ENCODE measurements at regions not wholly inside any gene's neighbourhood (a gene's known extent, or its start where the extent isn't known, plus 50 kb on each side); places are given as distances from the start of the nearest gene placed in this dataset.

DNA sequence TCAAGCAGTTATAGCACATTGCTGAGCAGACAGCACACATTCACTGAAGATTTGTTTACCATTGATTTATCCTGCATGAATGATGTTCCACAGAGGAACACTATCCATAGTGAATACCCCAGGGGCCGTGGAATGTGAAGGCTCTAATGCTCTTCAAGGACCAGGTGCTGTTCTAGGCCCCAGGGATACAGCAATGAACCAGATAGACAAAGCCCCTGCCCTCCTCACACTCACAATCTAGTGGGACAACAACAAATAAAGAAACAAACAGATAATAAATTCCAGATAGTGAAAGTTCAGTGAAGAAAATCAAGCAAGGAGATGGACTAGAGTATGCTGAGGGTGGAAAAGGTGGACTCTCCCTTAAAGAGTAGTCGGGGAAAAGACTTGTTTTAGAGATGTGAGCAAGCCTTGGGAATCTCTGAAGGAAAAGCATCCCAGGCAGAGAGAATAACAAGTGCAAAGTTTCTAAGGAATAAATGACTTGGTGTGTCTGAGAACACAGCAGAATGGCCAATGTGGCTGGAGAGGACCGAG, 117.7 kb downstream of the CCDC71L start:
- no peaks in the 10 kb centered on the region for H3K9me3 ChIP-seq
- H3K36me3 ChIP-seq: no peaks in the 10 kb centered on the region
- intact Hi-C loops (cut with DNase I; ENCODE audit: low total_unique reads): loop anchor here (5.0 to 10.0 kb wide), 2 partner anchors 122 to 189 kb away; partner anchors contain the start of gene CCDC71L
- no peak for DNase-seq
- H3K4me1 ChIP-seq: peaks cover 0 to 9% (median 3%) of the 10 kb centered on the region in 6 donors
- WGBS, 5 donors: 75 to 91% (median 87%) methylated on average over 3 of the region's 3 CpGs
- H3K27me3 ChIP-seq (replicated peaks in 1 of 7): no peaks in the 10 kb centered on the region
- H3K27ac ChIP-seq: peak overlapping the region in 6 of 8 donors; percentile 25 to 57 (median 41)
- H3K4me3 ChIP-seq: no peak overlapping the region
- TF ChIP-seq, protein P1, sequence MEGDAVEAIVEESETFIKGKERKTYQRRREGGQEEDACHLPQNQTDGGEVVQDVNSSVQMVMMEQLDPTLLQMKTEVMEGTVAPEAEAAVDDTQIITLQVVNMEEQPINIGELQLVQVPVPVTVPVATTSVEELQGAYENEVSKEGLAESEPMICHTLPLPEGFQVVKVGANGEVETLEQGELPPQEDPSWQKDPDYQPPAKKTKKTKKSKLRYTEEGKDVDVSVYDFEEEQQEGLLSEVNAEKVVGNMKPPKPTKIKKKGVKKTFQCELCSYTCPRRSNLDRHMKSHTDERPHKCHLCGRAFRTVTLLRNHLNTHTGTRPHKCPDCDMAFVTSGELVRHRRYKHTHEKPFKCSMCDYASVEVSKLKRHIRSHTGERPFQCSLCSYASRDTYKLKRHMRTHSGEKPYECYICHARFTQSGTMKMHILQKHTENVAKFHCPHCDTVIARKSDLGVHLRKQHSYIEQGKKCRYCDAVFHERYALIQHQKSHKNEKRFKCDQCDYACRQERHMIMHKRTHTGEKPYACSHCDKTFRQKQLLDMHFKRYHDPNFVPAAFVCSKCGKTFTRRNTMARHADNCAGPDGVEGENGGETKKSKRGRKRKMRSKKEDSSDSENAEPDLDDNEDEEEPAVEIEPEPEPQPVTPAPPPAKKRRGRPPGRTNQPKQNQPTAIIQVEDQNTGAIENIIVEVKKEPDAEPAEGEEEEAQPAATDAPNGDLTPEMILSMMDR (IDR thresholded peaks at IDR 0.05 in 8 of 11, conservative IDR thresholded peaks at IDR 0.05 in 3 of 11): no peak
- TF ChIP-seq POLR2AphosphoS5 (IDR thresholded peaks at IDR 0.05): no peak
- no peak for TF ChIP-seq POLR2A (IDR thresholded peaks at IDR 0.05)

DNA sequence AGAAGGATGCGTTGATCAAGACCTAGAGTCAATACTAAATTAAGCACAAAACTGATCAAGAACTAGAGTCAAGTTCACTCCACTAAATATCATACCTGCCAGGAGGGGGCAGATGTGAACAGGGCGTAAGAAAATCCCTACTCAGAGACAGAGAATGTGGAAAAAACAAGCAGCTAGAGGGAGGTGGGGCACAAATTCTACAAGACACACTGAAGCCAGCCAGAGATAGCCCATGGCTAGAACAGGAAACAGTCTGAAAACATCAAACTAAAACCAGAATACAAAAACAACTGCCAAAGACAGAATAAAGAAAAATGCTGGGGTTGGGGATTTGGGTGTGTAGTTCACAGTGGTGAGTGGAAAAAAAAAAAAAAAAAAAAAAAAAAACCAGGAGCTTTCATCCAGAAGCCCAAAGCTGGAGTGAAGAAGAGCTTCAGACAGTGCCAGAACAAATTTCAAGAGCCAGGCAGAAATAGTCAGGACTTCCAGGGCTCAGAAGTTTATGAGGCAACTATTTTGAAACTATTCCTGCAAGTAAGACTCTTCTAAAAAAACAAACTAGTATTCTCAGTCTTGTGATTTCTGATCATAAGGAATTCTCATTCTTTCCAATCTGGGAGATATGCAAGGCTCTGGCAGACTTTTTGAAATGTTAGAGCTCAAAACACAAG, 118.3 kb downstream of the CCDC71L start:
- WGBS, 5 donors: 7 to 32% (median 18%) methylated on average over 2 of the region's 2 CpGs
- DNase-seq: no peak
- no peaks in the 10 kb centered on the region for H3K36me3 ChIP-seq
- H3K27me3 ChIP-seq (replicated peaks in 1 of 7): no peaks in the 10 kb centered on the region
- intact Hi-C loops (cut with DNase I; ENCODE audit: low total_unique reads): loop anchor here (5.0 to 10.0 kb wide), 2 partner anchors 122 to 190 kb away; partner anchors contain the start of gene CCDC71L
- no peaks in the 10 kb centered on the region for H3K9me3 ChIP-seq
- no peak overlapping the region for H3K4me3 ChIP-seq
- H3K27ac ChIP-seq: peak overlapping the region in 6 of 8 donors; percentile 25 to 57 (median 47)
- H3K4me1 ChIP-seq: peaks cover 0 to 9% (median 3%) of the 10 kb centered on the region in 6 donors
- TF ChIP-seq, protein P1 (IDR thresholded peaks at IDR 0.05 in 8 of 11, conservative IDR thresholded peaks at IDR 0.05 in 3 of 11): peak in 9 of 11 experiments; percentile 37 to 78 (median 61)
- TF ChIP-seq POLR2A (IDR thresholded peaks at IDR 0.05): no peak

DNA sequence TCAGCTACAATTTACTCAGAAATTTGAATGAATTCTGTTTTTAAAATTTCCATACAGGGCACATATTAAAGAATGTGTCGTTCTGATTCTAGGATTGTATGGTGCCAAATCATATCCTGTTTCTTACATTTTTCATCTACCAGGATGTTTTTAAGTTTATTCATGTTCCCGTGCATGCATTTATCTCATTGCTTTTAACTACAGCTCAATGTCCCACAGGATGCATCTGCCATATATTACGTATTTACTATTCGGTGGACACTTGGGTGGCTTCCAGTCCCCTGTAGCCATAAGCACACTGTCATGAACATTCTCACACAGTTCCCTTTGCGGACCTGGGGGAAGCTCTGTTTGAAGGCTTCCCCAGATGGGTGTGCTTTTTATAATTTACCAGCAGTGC, 122.3 kb downstream of the CCDC71L start:
- Histone ChIP-seq H3K4me1 (peaks cover 0 to 9% (median 3%) of the 10 kb centered on the region in 6 donors), H3K27ac (no peak overlapping the region), H3K36me3 (no peaks in the 10 kb centered on the region), H3K4me3 (no peak overlapping the region), H3K9me3 (no peaks in the 10 kb centered on the region), H3K27me3 (replicated peaks in 1 of 7) (no peaks in the 10 kb centered on the region)
- intact Hi-C loops (cut with DNase I; ENCODE audit: low total_unique reads): no loop called here
- TF ChIP-seq POLR2A (IDR thresholded peaks at IDR 0.05): no peak
- TF ChIP-seq, protein P1 (IDR thresholded peaks at IDR 0.05 in 8 of 11, conservative IDR thresholded peaks at IDR 0.05 in 3 of 11): no peak
- no peak for TF ChIP-seq POLR2AphosphoS5 (IDR thresholded peaks at IDR 0.05)
- 69 to 81% (median 76%) methylated on average over 5 of the region's 5 CpGs for WGBS, 5 donors
- no peak for DNase-seq

DNA sequence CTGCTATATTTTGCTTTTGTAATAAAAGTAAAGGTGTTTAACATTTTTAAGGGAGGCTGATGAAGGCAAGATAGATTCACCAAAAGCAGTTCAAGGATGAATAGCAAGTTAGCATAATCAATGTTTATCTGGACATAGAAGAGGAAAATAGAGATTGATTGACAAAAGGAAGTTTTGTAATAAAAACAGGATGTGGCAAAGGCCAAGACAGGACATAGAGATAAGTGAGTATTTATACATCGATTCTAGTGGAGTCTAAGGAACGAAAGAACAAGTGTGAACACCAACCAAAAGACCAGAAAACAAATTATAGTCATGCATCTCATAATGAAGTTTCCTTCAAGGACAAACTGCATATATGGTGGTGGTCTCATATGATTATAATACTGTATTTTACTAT, 123.8 kb downstream of the CCDC71L start:
- no peak for DNase-seq
- no peak for TF ChIP-seq POLR2AphosphoS5 (IDR thresholded peaks at IDR 0.05)
- TF ChIP-seq, protein P1 (IDR thresholded peaks at IDR 0.05 in 8 of 11, conservative IDR thresholded peaks at IDR 0.05 in 3 of 11): no peak
- WGBS, 5 donors: 10 to 22% (median 15%) methylated on average over 2 of the region's 2 CpGs
- Histone ChIP-seq H3K4me3 (no peak overlapping the region), H3K36me3 (no peaks in the 10 kb centered on the region), H3K27me3 (replicated peaks in 1 of 7) (no peaks in the 10 kb centered on the region), H3K27ac (no peak overlapping the region), H3K4me1 (no peaks in the 10 kb centered on the region), H3K9me3 (no peaks in the 10 kb centered on the region)
- intact Hi-C loops (cut with DNase I; ENCODE audit: low total_unique reads): no loop called here

Measured in spleen (tissue), 11 donors.